GM12878 (cell line): ENCODE measurements at regions not wholly inside any gene's neighbourhood (a gene's known extent, or its start where the extent isn't known, plus 50 kb on each side); places are given as distances from the start of the nearest gene placed in this dataset.

Experiments used
- ATAC-seq: fragments of 200-7000 bp; cut with Tn5 transposase; 3 replicates; pipeline ENCODE4 v1.9.1; 2020; ENCODE audit warnings: mild to moderate bottlenecking, moderate library complexity
- BruUV-seq: library from RNA; stranded (reverse); fragments of 400-500 nt; replicated peaks from 2 replicates; lab custom pipeline; 2021; lab: Mats Ljungman, UMichigan
- CTCF ChIA-PET: fragments of 300-600 bp; sonication (Branson Sonifier 250); formaldehyde crosslinking; extraction: SDS; loops from one replicate; lab custom pipeline; 2021; ENCODE audit warnings: inconsistent platforms; lab: Yijun Ruan, JAX
- POLR2A ChIA-PET: fragments of 350-600 bp; formaldehyde crosslinking; extraction: SDS; loops from one replicate; lab custom pipeline; 2021; ENCODE audit warnings: inconsistent platforms; lab: Charles Lee
- RAD21 ChIA-PET: fragments of 300-600 bp; sonication (Branson Sonifier 250); formaldehyde crosslinking; loops from one replicate; lab custom pipeline; 2023; ENCODE audit warnings: antibody characterized with exemption; ENCODE audit not compliant: unreplicated experiment; lab: Charles Lee
- SMC1A ChIA-PET: fragments of 300-600 bp; sonication (Branson Sonifier 250); formaldehyde crosslinking; loops from one replicate; lab custom pipeline; 2023; ENCODE audit not compliant: unreplicated experiment, uncharacterized antibody; lab: Charles Lee
- DNase-seq: peaks from one replicate; pipeline ENCODE4 v3.0.0-alpha.2; 2011; ENCODE audit warnings: low read depth, low spot score
- FAIRE-seq: peaks from 3 replicates; lab custom pipeline; 2011; peaks lifted over from hg19 to GRCh38; lab: Jason Lieb, UNC
- H2AFZ ChIP-seq: 2 replicates; pipeline ENCODE4 v1.6.0; 2011; ENCODE audit warnings: low read depth, low read length, control low read depth; ENCODE audit not compliant: control insufficient read depth
- H3K27ac ChIP-seq: 2 replicates; pipeline ENCODE4 v1.5.1; 2011; ENCODE audit warnings: control low read depth; ENCODE audit not compliant: control insufficient read depth, insufficient read depth
- H3K27me3 ChIP-seq, 2 experiments: replicated peaks in 1 of 2; 2 replicates each; pipeline versions ENCODE4 v1.6.0 to v1.6.1; 2011; ENCODE audit warnings: low read length in 1 of 2; ENCODE audit not compliant: control insufficient read depth in 2 of 2, insufficient read depth in 2 of 2
- H3K36me3 ChIP-seq, 2 experiments: 2 replicates each; pipeline ENCODE4 v1.5.1; 2011; ENCODE audit warnings: low read length in 1 of 2; ENCODE audit not compliant: control insufficient read depth in 2 of 2, insufficient read depth in 2 of 2
- H3K4me1 ChIP-seq: 2 replicates; pipeline ENCODE4 v1.6.1; 2011; ENCODE audit warnings: mild to moderate bottlenecking, low read length, moderate library complexity, mixed read lengths; ENCODE audit not compliant: control insufficient read depth, insufficient read depth
- H3K4me2 ChIP-seq: 2 replicates; pipeline ENCODE4 v1.6.0; 2011; ENCODE audit warnings: control low read depth; ENCODE audit not compliant: control insufficient read depth, insufficient read depth
- H3K4me3 ChIP-seq: fragments of 200-600 bp; sonication (generic); 2 replicates; pipeline ENCODE4 v1.5.1; 2016
- H3K79me2 ChIP-seq: 2 replicates; pipeline ENCODE4 v1.6.0; 2011; ENCODE audit warnings: low read length; ENCODE audit not compliant: control insufficient read depth, insufficient read depth
- H3K9ac ChIP-seq: 2 replicates; pipeline ENCODE4 v1.8.0; 2011; ENCODE audit warnings: low read length, control low read depth, mixed read lengths; ENCODE audit not compliant: control insufficient read depth, insufficient read depth
- H3K9me3 ChIP-seq: replicated peaks from 3 replicates; pipeline ENCODE4 v1.5.1; 2011; ENCODE audit warnings: mild to moderate bottlenecking, low read length; ENCODE audit not compliant: control insufficient read depth, insufficient read depth
- H4K20me1 ChIP-seq: 2 replicates; pipeline ENCODE4 v1.6.0; 2011; ENCODE audit not compliant: control insufficient read depth, insufficient read depth
- E2F8 ChIP-seq: fragments of 450-650 bp; IDR thresholded peaks from 2 replicates; pipeline ENCODE4 v1.6.1; 2018; ENCODE audit warnings: mild to moderate bottlenecking, low read depth, moderate library complexity; ENCODE audit not compliant: partially characterized antibody
- GABPA ChIP-seq: IDR thresholded peaks from 2 replicates; pipeline ENCODE4 v1.6.1; 2014; ENCODE audit warnings: antibody characterized with exemption, low read depth, mild to moderate bottlenecking, inconsistent platforms
- NFYB ChIP-seq: IDR thresholded peaks from 2 replicates; pipeline ENCODE4 v1.6.1; 2011; ENCODE audit warnings: low read depth, mild to moderate bottlenecking, low read length, improper control_type of control experiment, moderate library complexity; ENCODE audit not compliant: insufficient read depth
- NKRF ChIP-seq: fragments of 450-650 bp; conservative IDR thresholded peaks from 2 replicates; pipeline ENCODE4 v1.6.1; 2017; ENCODE audit warnings: mild to moderate bottlenecking, moderate library complexity
- SIX5 ChIP-seq: IDR thresholded peaks from 2 replicates; pipeline ENCODE4 v1.6.1; 2011; ENCODE audit warnings: mild to moderate bottlenecking, low read depth, low read length, moderate library complexity; ENCODE audit not compliant: severe bottlenecking
- SP1 ChIP-seq: IDR thresholded peaks from one replicate; pipeline ENCODE4 v1.6.1; 2011; ENCODE audit warnings: low read depth, low read length
- SRF ChIP-seq, 2 experiments: IDR thresholded peaks; 2 replicates each; pipeline ENCODE4 v1.6.1; 2011; ENCODE audit warnings: low read depth in 2 of 2, low read length in 2 of 2, mild to moderate bottlenecking in 1 of 2, moderate library complexity in 1 of 2
- USF2 ChIP-seq: IDR thresholded peaks from 2 replicates; pipeline ENCODE4 v1.6.1; 2011; ENCODE audit warnings: low read depth, low read length, improper control_type of control experiment, borderline replicate concordance
- ZNF622 ChIP-seq: fragments of 450-650 bp; IDR thresholded peaks from 2 replicates; pipeline ENCODE4 v1.6.1; 2017; ENCODE audit warnings: mild to moderate bottlenecking, inconsistent platforms
- WGBS: methylation state at CpG from one replicate; pipeline ENCODE4 v1.1.6; 2016; ENCODE audit warnings: low lambda C conversion rate; ENCODE audit not compliant: insufficient replicate concordance, insufficient coverage; ENCODE audit errors: missing lambda C conversion rate; 5-methylcytosine and 5-hydroxymethylcytosine counted together
- in situ Hi-C: fragments of 300-500 bp; cut with MboI; formaldehyde crosslinking; loops from 9 replicates; pipeline ENCODE4 v1.14.3; 2018; ENCODE audit warnings: mixed read lengths
- intact Hi-C: fragments of 100-400 bp; cut with micrococcal nuclease; formaldehyde crosslinking; loops from one replicate; pipeline ENCODE4 v1.14.2; 2022; ENCODE audit not compliant: unreplicated experiment
- TF ChIP-seq, protein P1 (sequence below): fragments of 450-650 bp; IDR thresholded peaks from 2 replicates; pipeline ENCODE4 v1.6.1; 2014; ENCODE audit warnings: mild to moderate bottlenecking
- TF ChIP-seq, protein P2 (sequence below): fragments of 450-650 bp; IDR thresholded peaks from 2 replicates; pipeline ENCODE4 v1.6.1; 2016; ENCODE audit warnings: mild to moderate bottlenecking, moderate library complexity, borderline replicate concordance
- TF ChIP-seq, protein P3 (sequence below): IDR thresholded peaks from 2 replicates; pipeline ENCODE4 v1.6.1; 2012; ENCODE audit warnings: low read depth, low read length, improper control_type of control experiment

- DNase-seq = no peak
- CTCF ChIA-PET = interaction anchor here (0.7 to 1.3 kb wide), 4 partner anchors 13 to 480 kb away, joined by 3 to 4 read pairs (median 4); no protein-coding TSS in a partner anchor
- ATAC-seq = no peak
- no peak for FAIRE-seq
- no peaks in the 10 kb centered on the region for H3K79me2 ChIP-seq
- BruUV-seq = no TSS peak
- no peaks in the 10 kb centered on the region for H3K27me3 ChIP-seq
- POLR2A ChIA-PET = no interaction called here
- H3K9me3 ChIP-seq = no peaks in the 10 kb centered on the region
- no peak overlapping the region for H3K9ac ChIP-seq
- 24% methylated on average over 3 of the region's 3 CpGs for WGBS
- SMC1A ChIA-PET = no interaction called here
- no peak overlapping the region for H3K4me3 ChIP-seq
- H4K20me1 ChIP-seq = no peaks in the 10 kb centered on the region
- no peaks in the 10 kb centered on the region for H3K4me1 ChIP-seq
- H3K36me3 ChIP-seq = no peaks in the 10 kb centered on the region
- no peak overlapping the region for H3K27ac ChIP-seq
- intact Hi-C loops = no loop called here
- no peak overlapping the region for H3K4me2 ChIP-seq
- H2AFZ ChIP-seq = no peak overlapping the region
- in situ Hi-C loops = loop anchor here (5.0 kb wide), 1 partner anchor 483 kb away; no protein-coding TSS in a partner anchor
- RAD21 ChIA-PET = no interaction called here
- TF ChIP-seq SIX5 (no peak), E2F8 (no peak), ZNF622 (no peak), SRF (IDR thresholded peaks at IDR 0.05; ENCODE audit: low read depth in 2 of 2, low read length in 2 of 2) (no peak), USF2 (no peak), GABPA (no peak), SP1 (no peak), NFYB (no peak), NKRF (no peak)
- TF ChIP-seq, protein P1, sequence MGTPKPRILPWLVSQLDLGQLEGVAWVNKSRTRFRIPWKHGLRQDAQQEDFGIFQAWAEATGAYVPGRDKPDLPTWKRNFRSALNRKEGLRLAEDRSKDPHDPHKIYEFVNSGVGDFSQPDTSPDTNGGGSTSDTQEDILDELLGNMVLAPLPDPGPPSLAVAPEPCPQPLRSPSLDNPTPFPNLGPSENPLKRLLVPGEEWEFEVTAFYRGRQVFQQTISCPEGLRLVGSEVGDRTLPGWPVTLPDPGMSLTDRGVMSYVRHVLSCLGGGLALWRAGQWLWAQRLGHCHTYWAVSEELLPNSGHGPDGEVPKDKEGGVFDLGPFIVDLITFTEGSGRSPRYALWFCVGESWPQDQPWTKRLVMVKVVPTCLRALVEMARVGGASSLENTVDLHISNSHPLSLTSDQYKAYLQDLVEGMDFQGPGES = no peak
- TF ChIP-seq, protein P2, sequence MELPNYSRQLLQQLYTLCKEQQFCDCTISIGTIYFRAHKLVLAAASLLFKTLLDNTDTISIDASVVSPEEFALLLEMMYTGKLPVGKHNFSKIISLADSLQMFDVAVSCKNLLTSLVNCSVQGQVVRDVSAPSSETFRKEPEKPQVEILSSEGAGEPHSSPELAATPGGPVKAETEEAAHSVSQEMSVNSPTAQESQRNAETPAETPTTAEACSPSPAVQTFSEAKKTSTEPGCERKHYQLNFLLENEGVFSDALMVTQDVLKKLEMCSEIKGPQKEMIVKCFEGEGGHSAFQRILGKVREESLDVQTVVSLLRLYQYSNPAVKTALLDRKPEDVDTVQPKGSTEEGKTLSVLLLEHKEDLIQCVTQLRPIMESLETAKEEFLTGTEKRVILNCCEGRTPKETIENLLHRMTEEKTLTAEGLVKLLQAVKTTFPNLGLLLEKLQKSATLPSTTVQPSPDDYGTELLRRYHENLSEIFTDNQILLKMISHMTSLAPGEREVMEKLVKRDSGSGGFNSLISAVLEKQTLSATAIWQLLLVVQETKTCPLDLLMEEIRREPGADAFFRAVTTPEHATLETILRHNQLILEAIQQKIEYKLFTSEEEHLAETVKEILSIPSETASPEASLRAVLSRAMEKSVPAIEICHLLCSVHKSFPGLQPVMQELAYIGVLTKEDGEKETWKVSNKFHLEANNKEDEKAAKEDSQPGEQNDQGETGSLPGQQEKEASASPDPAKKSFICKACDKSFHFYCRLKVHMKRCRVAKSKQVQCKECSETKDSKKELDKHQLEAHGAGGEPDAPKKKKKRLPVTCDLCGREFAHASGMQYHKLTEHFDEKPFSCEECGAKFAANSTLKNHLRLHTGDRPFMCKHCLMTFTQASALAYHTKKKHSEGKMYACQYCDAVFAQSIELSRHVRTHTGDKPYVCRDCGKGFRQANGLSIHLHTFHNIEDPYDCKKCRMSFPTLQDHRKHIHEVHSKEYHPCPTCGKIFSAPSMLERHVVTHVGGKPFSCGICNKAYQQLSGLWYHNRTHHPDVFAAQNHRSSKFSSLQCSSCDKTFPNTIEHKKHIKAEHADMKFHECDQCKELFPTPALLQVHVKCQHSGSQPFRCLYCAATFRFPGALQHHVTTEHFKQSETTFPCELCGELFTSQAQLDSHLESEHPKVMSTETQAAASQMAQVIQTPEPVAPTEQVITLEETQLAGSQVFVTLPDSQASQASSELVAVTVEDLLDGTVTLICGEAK = no peak
- TF ChIP-seq, protein P3, sequence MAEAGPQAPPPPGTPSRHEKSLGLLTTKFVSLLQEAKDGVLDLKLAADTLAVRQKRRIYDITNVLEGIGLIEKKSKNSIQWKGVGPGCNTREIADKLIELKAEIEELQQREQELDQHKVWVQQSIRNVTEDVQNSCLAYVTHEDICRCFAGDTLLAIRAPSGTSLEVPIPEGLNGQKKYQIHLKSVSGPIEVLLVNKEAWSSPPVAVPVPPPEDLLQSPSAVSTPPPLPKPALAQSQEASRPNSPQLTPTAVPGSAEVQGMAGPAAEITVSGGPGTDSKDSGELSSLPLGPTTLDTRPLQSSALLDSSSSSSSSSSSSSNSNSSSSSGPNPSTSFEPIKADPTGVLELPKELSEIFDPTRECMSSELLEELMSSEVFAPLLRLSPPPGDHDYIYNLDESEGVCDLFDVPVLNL = no peak
These were observed 337.0 kb downstream of the CRPPA start for GRCh38 chr7:16084370-16084769.
